ENCODE measurements at regions not wholly inside any gene's neighbourhood (a gene's known extent, or its start where the extent isn't known, plus 50 kb on each side); places are given as distances from the start of the nearest gene placed in this dataset.
"Not testable (repeated sequence)": the region's sequence is repeated elsewhere in the genome, so short reads cannot be mapped to it uniquely, and the experiment has no call there.

GRCh38 chr3:163498842-163499735 is 1579.2 kb downstream of the SI start:
- H3K36me3 ChIP-seq (ENCODE audit: control insufficient read depth in 4 of 4, insufficient read depth in 4 of 4, low read length in 4 of 4); H3K4me1 ChIP-seq (ENCODE audit: control insufficient read depth in 5 of 5, insufficient read depth in 5 of 5, low read length in 5 of 5); H3K9ac ChIP-seq (ENCODE audit: insufficient read depth in 1 of 2, low read length in 2 of 2); H3K9me3 ChIP-seq (ENCODE audit: control insufficient read depth in 4 of 4, insufficient read depth in 3 of 4, low read length in 3 of 4); DNase-seq; ATAC-seq (ENCODE audit: insufficient read depth, low FRiP score); H3K27ac ChIP-seq (ENCODE audit: low read depth in 1 of 2, low read length in 1 of 2); H3K27me3 ChIP-seq (ENCODE audit: control insufficient read depth in 3 of 3, insufficient read depth in 3 of 3, low read length in 2 of 3); H3K4me3 ChIP-seq: not testable (repeated sequence)
- 91 to 96% methylated on average over 44 to 47 of the region's 47 CpGs for WGBS, 2 donors

DNA sequence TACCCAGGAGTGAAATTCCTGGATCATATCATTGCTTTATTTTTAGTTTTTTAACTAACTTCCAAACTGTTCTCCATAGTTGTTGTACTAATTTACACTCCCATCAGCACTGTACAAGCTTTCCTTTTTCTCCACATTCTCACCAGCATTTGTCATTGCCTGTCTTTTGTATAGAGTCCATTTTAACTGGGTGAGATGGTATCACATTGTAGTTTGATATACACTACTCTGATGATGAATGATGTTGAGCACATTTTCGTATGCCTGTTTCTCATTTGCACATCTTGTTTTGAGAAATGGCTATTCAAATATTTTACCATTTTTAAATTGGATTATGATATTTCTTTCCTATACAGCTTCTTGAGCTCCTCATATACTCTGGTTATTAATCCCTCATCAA is 1586.6 kb downstream of the SI start:
- Histone ChIP-seq H3K4me3 (no peak overlapping the region), H3K4me1 (ENCODE audit: control insufficient read depth in 5 of 5, insufficient read depth in 5 of 5, low read length in 5 of 5) (no peaks in the 10 kb centered on the region), H3K36me3 (ENCODE audit: control insufficient read depth in 4 of 4, insufficient read depth in 4 of 4, low read length in 4 of 4) (no peaks in the 10 kb centered on the region), H3K27ac (ENCODE audit: low read depth in 1 of 2, low read length in 1 of 2) (no peak overlapping the region), H3K9ac (ENCODE audit: insufficient read depth in 1 of 2, low read length in 2 of 2) (no peak overlapping the region), H3K27me3 (ENCODE audit: control insufficient read depth in 3 of 3, insufficient read depth in 3 of 3, low read length in 2 of 3) (no peaks in the 10 kb centered on the region), H3K9me3 (ENCODE audit: control insufficient read depth in 4 of 4, insufficient read depth in 3 of 4, low read length in 3 of 4) (peaks cover 0 to 2% (median 0%) of the 10 kb centered on the region in 4 donors)
- WGBS, 2 donors, result 63 to 86% methylated on average over 1 of the region's 1 CpG
- ATAC-seq (ENCODE audit: insufficient read depth, low FRiP score) (no peak), DNase-seq (no peak)
- TF ChIP-seq, protein P1, sequence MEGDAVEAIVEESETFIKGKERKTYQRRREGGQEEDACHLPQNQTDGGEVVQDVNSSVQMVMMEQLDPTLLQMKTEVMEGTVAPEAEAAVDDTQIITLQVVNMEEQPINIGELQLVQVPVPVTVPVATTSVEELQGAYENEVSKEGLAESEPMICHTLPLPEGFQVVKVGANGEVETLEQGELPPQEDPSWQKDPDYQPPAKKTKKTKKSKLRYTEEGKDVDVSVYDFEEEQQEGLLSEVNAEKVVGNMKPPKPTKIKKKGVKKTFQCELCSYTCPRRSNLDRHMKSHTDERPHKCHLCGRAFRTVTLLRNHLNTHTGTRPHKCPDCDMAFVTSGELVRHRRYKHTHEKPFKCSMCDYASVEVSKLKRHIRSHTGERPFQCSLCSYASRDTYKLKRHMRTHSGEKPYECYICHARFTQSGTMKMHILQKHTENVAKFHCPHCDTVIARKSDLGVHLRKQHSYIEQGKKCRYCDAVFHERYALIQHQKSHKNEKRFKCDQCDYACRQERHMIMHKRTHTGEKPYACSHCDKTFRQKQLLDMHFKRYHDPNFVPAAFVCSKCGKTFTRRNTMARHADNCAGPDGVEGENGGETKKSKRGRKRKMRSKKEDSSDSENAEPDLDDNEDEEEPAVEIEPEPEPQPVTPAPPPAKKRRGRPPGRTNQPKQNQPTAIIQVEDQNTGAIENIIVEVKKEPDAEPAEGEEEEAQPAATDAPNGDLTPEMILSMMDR (IDR thresholded peaks at IDR 0.05; ENCODE audit: control extremely low read depth, extremely low read depth), result no peak

DNA sequence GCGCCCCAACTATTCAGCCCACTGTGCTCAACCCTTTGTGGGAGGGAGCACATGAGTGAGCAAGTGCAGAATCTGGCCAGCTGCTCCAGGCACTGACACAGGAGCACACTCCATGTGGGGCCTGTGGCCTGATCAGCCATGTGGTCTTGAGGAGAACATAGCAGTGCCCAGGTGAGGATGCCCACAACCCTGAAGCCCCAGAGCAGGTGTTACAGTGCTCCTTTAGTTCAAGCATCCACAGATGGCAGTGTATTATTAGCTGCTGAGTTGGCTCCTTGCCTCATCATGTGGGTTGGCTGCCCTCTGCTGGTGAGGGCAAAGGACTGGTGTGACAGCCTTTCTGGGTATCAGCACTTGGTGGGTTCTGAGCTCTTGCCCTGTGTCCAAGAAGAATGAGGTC is 1588.2 kb downstream of the SI start:
- TF ChIP-seq, protein P1 (IDR thresholded peaks at IDR 0.05; ENCODE audit: control extremely low read depth, extremely low read depth), result no peak
- Histone ChIP-seq H3K27ac (ENCODE audit: low read depth in 1 of 2, low read length in 1 of 2) (no peak overlapping the region), H3K36me3 (ENCODE audit: control insufficient read depth in 4 of 4, insufficient read depth in 4 of 4, low read length in 4 of 4) (no peaks in the 10 kb centered on the region), H3K27me3 (ENCODE audit: control insufficient read depth in 3 of 3, insufficient read depth in 3 of 3, low read length in 2 of 3) (no peaks in the 10 kb centered on the region), H3K9me3 (ENCODE audit: control insufficient read depth in 4 of 4, insufficient read depth in 3 of 4, low read length in 3 of 4) (peaks cover 0 to 2% (median 0%) of the 10 kb centered on the region in 4 donors), H3K9ac (ENCODE audit: insufficient read depth in 1 of 2, low read length in 2 of 2) (no peak overlapping the region), H3K4me3 (no peak overlapping the region), H3K4me1 (ENCODE audit: control insufficient read depth in 5 of 5, insufficient read depth in 5 of 5, low read length in 5 of 5) (no peaks in the 10 kb centered on the region)
- peak in 1 of 3 donors; percentile 3 for DNase-seq
- no peak for ATAC-seq (ENCODE audit: insufficient read depth, low FRiP score)
- 95 to 97% methylated on average over 1 of the region's 1 CpG for WGBS, 2 donors

GRCh38 chr3:163482695-163483094 is 1595.6 kb downstream of the SI start:
- DNase-seq (no peak), ATAC-seq (ENCODE audit: insufficient read depth, low FRiP score) (no peak)
- H3K36me3 ChIP-seq (ENCODE audit: control insufficient read depth in 4 of 4, insufficient read depth in 4 of 4, low read length in 4 of 4), result no peaks in the 10 kb centered on the region
- H3K9ac ChIP-seq (ENCODE audit: insufficient read depth in 1 of 2, low read length in 2 of 2), result no peak overlapping the region
- H3K27me3 ChIP-seq (ENCODE audit: control insufficient read depth in 3 of 3, insufficient read depth in 3 of 3, low read length in 2 of 3), result no peaks in the 10 kb centered on the region
- H3K9me3 ChIP-seq (ENCODE audit: control insufficient read depth in 4 of 4, insufficient read depth in 3 of 4, low read length in 3 of 4), result no peaks in the 10 kb centered on the region
- TF ChIP-seq, protein P1 (IDR thresholded peaks at IDR 0.05; ENCODE audit: control extremely low read depth, extremely low read depth), result no peak
- H3K4me1 ChIP-seq (ENCODE audit: control insufficient read depth in 5 of 5, insufficient read depth in 5 of 5, low read length in 5 of 5), result no peaks in the 10 kb centered on the region
- H3K4me3 ChIP-seq, result no peak overlapping the region
- no peak overlapping the region for H3K27ac ChIP-seq (ENCODE audit: low read depth in 1 of 2, low read length in 1 of 2)

Measured in lung (tissue), 11 donors.